Uterus (tissue), 3 donors: ENCODE measurements at regions not wholly inside any gene's neighbourhood (a gene's known extent, or its start where the extent isn't known, plus 50 kb on each side); places are given as distances from the start of the nearest gene placed in this dataset.

Experiments
- DNase-seq, 2 donors: peaks; one replicate each; pipeline ENCODE4 v3.0.0-alpha.2; 2019 to 2020
- H3K27ac ChIP-seq, 2 donors: fragments of 200-600 bp; sonication (generic); 1 replicate in 1 of 2; 2 replicates in 1 of 2; pipeline ENCODE4 v1.5.1; 2016 to 2018
- H3K27me3 ChIP-seq, 2 donors: fragments of 200-600 bp; sonication (generic); one replicate each; pipeline ENCODE4 v1.5.1; 2018 to 2019; ENCODE audit warnings: control low read depth in 1 of 2
- H3K36me3 ChIP-seq, 2 donors: fragments of 200-600 bp; sonication (generic); one replicate each; pipeline ENCODE4 v1.5.1; 2019; ENCODE audit warnings: control low read depth in 1 of 2
- H3K4me1 ChIP-seq, 2 donors: fragments of 200-600 bp; sonication (generic); one replicate each; pipeline ENCODE4 v1.5.1; 2018 to 2019; ENCODE audit warnings: control low read depth in 1 of 2
- H3K4me3 ChIP-seq, 2 donors: fragments of 200-600 bp; sonication (generic); 1 replicate in 1 of 2; 2 replicates in 1 of 2; pipeline ENCODE4 v1.5.1; 2018 to 2019; ENCODE audit warnings: mild to moderate bottlenecking in 1 of 2
- H3K9me3 ChIP-seq, 2 donors: fragments of 200-600 bp; sonication (generic); one replicate each; pipeline ENCODE4 v1.5.1; 2019; ENCODE audit warnings: control low read depth in 1 of 2
- CTCF ChIP-seq, 4 experiments: fragments of 200-600 bp in 2 of 4; fragments of 450-650 bp in 2 of 4; sonication (generic) in 2 of 4; IDR thresholded peaks; one replicate each; pipeline ENCODE4 v1.5.1; 2016 to 2019; ENCODE audit warnings: antibody characterized with exemption in 4 of 4, mild to moderate bottlenecking in 2 of 4, moderate library complexity in 1 of 4
- POLR2A ChIP-seq, 2 donors: fragments of 450-650 bp; IDR thresholded peaks; one replicate each; pipeline ENCODE4 v1.6.1; 2016; ENCODE audit warnings: antibody characterized with exemption in 2 of 2, mild to moderate bottlenecking in 1 of 2, moderate library complexity in 1 of 2
- intact Hi-C: fragments of 100-400 bp; cut with DNase I; formaldehyde crosslinking; loops from one replicate; pipeline ENCODE4 v1.15.1; 2023; ENCODE audit warnings: low total_unique reads
- donor health status: DM: yes; HTN: yes; CAD: no.

DNA sequence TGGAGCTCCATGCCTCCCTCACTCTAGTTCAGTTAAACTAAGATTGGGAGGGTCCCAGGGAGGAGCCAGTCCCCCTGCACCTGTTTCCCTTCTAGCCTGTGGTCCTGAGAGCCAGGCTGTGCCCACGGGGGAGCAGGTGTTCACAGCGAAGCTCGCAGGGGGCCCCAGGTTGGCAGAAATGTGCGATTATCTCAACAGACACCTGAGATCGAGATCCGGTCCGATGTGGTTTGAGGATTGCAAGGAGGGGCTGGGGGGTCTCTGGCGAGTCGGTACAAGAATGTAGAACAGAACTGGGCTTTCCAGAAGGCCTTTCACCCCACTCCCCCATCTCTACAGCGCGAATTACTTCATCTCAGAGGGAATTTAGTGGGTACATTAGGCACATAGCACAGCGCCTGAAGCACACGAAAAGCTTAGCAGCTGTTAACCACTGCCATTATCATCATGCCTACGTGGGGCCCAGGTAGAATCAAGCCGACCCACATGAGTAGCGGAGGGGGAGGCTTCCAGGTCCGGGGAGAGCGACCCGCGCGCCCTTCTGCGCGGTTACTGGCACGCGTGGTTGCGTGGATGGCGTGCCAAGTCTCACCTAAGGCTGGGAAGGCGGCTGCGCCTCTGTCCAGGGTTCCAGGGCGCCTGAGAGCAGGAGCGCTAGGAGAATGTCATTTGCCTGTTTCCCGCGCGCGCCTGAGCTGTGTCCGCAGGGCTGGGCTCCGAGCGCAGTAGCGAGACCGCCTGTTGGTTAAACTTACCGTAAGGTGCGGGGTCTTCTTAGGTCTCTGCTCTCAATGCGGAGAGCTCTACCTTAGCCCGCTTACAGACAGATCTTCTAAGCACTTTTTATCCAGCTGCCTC, 1539.5 kb upstream of the TMEM132C start:
- H3K4me3 ChIP-seq, result no peak overlapping the region
- H3K36me3 ChIP-seq, result no peaks in the 10 kb centered on the region
- DNase-seq, result no peak
- intact Hi-C loops, result no loop called here
- TF ChIP-seq POLR2A (IDR thresholded peaks at IDR 0.05), result no peak
- no peak for TF ChIP-seq CTCF (IDR thresholded peaks at IDR 0.05)
- H3K27ac ChIP-seq, result no peak overlapping the region
- no peaks in the 10 kb centered on the region for H3K4me1 ChIP-seq
- no peaks in the 10 kb centered on the region for H3K9me3 ChIP-seq
- H3K27me3 ChIP-seq, result no peaks in the 10 kb centered on the region

DNA sequence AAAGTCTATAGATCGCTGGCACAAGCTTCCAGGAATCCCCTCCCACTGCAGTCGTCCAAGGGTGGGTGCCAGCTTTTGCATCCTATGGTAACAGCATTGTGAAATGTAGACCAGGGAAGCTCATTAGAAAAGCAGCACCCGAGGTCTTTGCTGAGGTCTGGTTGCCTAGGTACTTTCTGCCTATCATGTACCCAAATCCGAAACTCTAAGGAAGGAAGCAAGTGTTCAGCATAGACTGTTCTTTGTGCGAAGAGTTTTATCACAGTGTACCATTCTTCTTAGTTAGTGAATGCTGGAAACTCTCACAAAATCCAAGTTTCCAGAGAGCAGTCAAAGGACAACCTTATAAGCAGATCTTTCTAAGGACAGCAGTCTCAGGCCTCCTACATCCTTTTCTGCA, 1532.7 kb upstream of the TMEM132C start:
- H3K36me3 ChIP-seq, result no peaks in the 10 kb centered on the region
- intact Hi-C loops, result no loop called here
- no peak overlapping the region for H3K27ac ChIP-seq
- TF ChIP-seq POLR2A (IDR thresholded peaks at IDR 0.05), result no peak
- no peak for TF ChIP-seq CTCF (IDR thresholded peaks at IDR 0.05)
- DNase-seq, result no peak
- H3K9me3 ChIP-seq, result no peaks in the 10 kb centered on the region
- H3K27me3 ChIP-seq, result no peaks in the 10 kb centered on the region
- no peaks in the 10 kb centered on the region for H3K4me1 ChIP-seq
- no peak overlapping the region for H3K4me3 ChIP-seq

DNA sequence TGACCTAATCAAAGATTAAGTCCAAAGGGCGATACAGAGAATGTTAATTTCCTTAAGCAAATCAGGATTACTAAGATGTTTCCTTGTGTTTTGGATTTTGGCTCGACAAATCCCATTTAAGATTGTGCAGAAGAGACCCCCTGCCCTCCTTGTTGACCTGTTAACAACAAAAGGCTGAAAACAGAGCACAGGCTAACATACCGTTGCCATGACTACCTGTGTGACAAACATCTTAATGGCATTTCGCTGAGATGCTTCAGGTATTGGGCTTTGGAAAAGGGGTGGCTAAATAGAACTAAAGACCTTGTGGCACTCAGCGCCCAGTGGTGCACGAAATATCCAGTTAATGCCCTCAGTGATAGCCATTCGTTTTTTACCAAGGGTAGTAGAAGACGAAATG, 1532.3 kb upstream of the TMEM132C start:
- no peak for DNase-seq
- no peaks in the 10 kb centered on the region for H3K4me1 ChIP-seq
- H3K9me3 ChIP-seq, result no peaks in the 10 kb centered on the region
- no peaks in the 10 kb centered on the region for H3K36me3 ChIP-seq
- TF ChIP-seq CTCF (IDR thresholded peaks at IDR 0.05) (no peak), POLR2A (IDR thresholded peaks at IDR 0.05) (no peak)
- no peaks in the 10 kb centered on the region for H3K27me3 ChIP-seq
- H3K27ac ChIP-seq, result no peak overlapping the region
- intact Hi-C loops, result no loop called here
- no peak overlapping the region for H3K4me3 ChIP-seq

- Histone ChIP-seq H3K9me3 (no peaks in the 10 kb centered on the region), H3K4me1 (no peaks in the 10 kb centered on the region), H3K4me3 (no peak overlapping the region), H3K27ac (no peak overlapping the region), H3K36me3 (no peaks in the 10 kb centered on the region), H3K27me3 (no peaks in the 10 kb centered on the region)
- intact Hi-C loops, result no loop called here
- TF ChIP-seq CTCF (IDR thresholded peaks at IDR 0.05), result no peak
- no peak for TF ChIP-seq POLR2A (IDR thresholded peaks at IDR 0.05)
- no peak for DNase-seq
Observed at GRCh38 chr12:126741536-126742240, 1525.3 kb upstream of the TMEM132C start.

DNA sequence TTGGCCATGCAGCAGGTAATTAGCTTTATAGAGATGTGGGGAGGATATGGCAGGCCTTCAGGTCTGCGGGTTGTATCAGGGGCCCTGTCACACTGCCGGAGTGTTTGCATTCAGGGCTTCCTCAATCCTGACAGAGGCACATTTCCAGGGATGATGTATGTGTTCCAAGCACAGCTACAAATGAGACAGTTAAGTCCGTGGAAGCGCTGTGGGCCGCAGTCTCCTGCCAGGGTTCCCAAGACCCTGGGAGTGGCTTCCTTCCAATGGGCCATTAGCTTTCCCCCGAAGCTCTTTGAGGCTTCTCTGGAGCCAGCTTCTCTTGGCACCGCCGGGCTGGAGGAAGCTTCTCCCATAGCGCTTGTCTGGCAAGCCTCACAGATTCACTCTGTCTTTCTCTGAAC, 1524.7 kb upstream of the TMEM132C start:
- H3K27me3 ChIP-seq, result no peaks in the 10 kb centered on the region
- H3K27ac ChIP-seq, result no peak overlapping the region
- no peaks in the 10 kb centered on the region for H3K36me3 ChIP-seq
- no peak for DNase-seq
- no peak for TF ChIP-seq POLR2A (IDR thresholded peaks at IDR 0.05)
- H3K4me1 ChIP-seq, result no peaks in the 10 kb centered on the region
- H3K9me3 ChIP-seq, result no peaks in the 10 kb centered on the region
- intact Hi-C loops, result no loop called here
- H3K4me3 ChIP-seq, result no peak overlapping the region
